ENCODE measurements at regions not wholly inside any gene's neighbourhood (a gene's known extent, or its start where the extent isn't known, plus 50 kb on each side); places are given as distances from the start of the nearest gene placed in this dataset.

- DNase-seq = no peak
- Mint-ChIP-seq H3K27ac (ENCODE audit: unreplicated experiment) (no peak overlapping the region), H3K36me3 (ENCODE audit: unreplicated experiment) (peaks cover 5% of the 10 kb centered on the region), H3K27me3 (ENCODE audit: unreplicated experiment) (peaks cover 3% of the 10 kb centered on the region), H3K4me1 (ENCODE audit: low read depth, unreplicated experiment) (peaks cover 21% of the 10 kb centered on the region), H3K9me3 (ENCODE audit: unreplicated experiment) (peaks cover 7% of the 10 kb centered on the region), H3K4me3 (ENCODE audit: unreplicated experiment) (no peak overlapping the region)
- TF ChIP-seq, protein P1, sequence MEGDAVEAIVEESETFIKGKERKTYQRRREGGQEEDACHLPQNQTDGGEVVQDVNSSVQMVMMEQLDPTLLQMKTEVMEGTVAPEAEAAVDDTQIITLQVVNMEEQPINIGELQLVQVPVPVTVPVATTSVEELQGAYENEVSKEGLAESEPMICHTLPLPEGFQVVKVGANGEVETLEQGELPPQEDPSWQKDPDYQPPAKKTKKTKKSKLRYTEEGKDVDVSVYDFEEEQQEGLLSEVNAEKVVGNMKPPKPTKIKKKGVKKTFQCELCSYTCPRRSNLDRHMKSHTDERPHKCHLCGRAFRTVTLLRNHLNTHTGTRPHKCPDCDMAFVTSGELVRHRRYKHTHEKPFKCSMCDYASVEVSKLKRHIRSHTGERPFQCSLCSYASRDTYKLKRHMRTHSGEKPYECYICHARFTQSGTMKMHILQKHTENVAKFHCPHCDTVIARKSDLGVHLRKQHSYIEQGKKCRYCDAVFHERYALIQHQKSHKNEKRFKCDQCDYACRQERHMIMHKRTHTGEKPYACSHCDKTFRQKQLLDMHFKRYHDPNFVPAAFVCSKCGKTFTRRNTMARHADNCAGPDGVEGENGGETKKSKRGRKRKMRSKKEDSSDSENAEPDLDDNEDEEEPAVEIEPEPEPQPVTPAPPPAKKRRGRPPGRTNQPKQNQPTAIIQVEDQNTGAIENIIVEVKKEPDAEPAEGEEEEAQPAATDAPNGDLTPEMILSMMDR (IDR thresholded peaks at IDR 0.05; ENCODE audit: partially characterized antibody, unreplicated experiment) = no peak
Measured at GRCh38 chr3:194744826-194745225, 59.1 kb downstream of the FAM43A start.

- no peak overlapping the region for H3K27ac Mint-ChIP-seq (ENCODE audit: unreplicated experiment)
- H3K36me3 Mint-ChIP-seq (ENCODE audit: unreplicated experiment) = peaks cover 5% of the 10 kb centered on the region
- no peak for DNase-seq
- TF ChIP-seq, protein P1 (IDR thresholded peaks at IDR 0.05; ENCODE audit: partially characterized antibody, unreplicated experiment) = no peak
- H3K9me3 Mint-ChIP-seq (ENCODE audit: unreplicated experiment) = peaks cover 7% of the 10 kb centered on the region
- peaks cover 25% of the 10 kb centered on the region for H3K4me1 Mint-ChIP-seq (ENCODE audit: low read depth, unreplicated experiment)
- H3K4me3 Mint-ChIP-seq (ENCODE audit: unreplicated experiment) = no peak overlapping the region
- peaks cover under 1% of the 10 kb centered on the region for H3K27me3 Mint-ChIP-seq (ENCODE audit: unreplicated experiment)
Measured at GRCh38 chr3:194745422-194746184, 59.9 kb downstream of the FAM43A start.

GRCh38 chr3:194748225-194748624 is 62.5 kb downstream of the FAM43A start:
- H3K4me1 Mint-ChIP-seq (ENCODE audit: low read depth, unreplicated experiment) = peaks cover 20% of the 10 kb centered on the region
- peaks cover 5% of the 10 kb centered on the region for H3K36me3 Mint-ChIP-seq (ENCODE audit: unreplicated experiment)
- no peak overlapping the region for H3K27ac Mint-ChIP-seq (ENCODE audit: unreplicated experiment)
- no peak for DNase-seq
- H3K9me3 Mint-ChIP-seq (ENCODE audit: unreplicated experiment) = peaks cover 7% of the 10 kb centered on the region
- peaks cover 3% of the 10 kb centered on the region for H3K27me3 Mint-ChIP-seq (ENCODE audit: unreplicated experiment)
- H3K4me3 Mint-ChIP-seq (ENCODE audit: unreplicated experiment) = no peak overlapping the region
- TF ChIP-seq, protein P1 (IDR thresholded peaks at IDR 0.05; ENCODE audit: partially characterized antibody, unreplicated experiment) = no peak

DNA sequence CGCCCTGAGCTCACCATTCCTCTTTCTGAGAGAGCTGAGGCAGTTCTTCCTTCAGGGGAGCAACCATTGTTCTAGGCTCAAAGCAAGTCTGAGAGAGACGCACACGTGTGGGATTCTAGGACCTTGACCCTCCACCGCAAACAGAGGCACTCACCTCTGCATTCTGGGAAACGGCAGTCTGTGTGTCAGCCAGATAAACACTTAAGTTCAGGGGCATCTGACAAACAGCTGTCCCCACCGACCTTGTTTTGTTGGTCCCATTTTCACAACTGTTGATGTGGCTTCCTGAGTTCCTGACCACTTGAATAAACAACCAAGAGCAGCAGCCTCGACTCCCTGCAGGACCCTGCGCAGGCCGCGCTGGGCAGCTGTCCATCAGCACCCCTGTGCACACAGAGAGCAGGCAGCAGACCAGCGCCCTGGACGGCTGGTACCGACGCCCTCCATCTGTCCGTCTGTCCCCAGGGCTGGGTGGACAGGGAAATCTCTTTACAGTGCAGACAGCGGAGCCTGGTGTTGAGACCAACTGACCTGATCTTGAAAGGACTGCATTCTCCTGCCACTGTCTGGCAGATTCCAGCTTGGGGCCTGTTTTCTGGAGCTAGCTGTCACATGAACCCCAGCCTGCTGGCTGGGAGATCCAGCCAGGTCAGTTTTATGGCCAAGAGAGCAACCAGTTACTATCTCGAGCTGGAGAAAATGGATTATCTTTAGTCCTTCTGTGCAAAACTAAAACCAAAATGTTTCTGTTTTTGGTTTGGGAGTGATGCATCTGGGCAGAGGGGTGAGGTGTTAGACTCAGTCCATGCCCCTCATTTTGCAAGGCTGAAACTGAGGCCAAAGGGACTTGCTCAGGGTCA is 64.2 kb downstream of the FAM43A start:
- TF ChIP-seq, protein P1 (IDR thresholded peaks at IDR 0.05; ENCODE audit: partially characterized antibody, unreplicated experiment) = no peak
- H3K36me3 Mint-ChIP-seq (ENCODE audit: unreplicated experiment) = peaks cover 5% of the 10 kb centered on the region
- H3K27me3 Mint-ChIP-seq (ENCODE audit: unreplicated experiment) = peaks cover 3% of the 10 kb centered on the region
- peaks cover 7% of the 10 kb centered on the region for H3K9me3 Mint-ChIP-seq (ENCODE audit: unreplicated experiment)
- peak overlapping the region; percentile 64 for H3K27ac Mint-ChIP-seq (ENCODE audit: unreplicated experiment)
- no peak for DNase-seq
- peaks cover 19% of the 10 kb centered on the region for H3K4me1 Mint-ChIP-seq (ENCODE audit: low read depth, unreplicated experiment)
- H3K4me3 Mint-ChIP-seq (ENCODE audit: unreplicated experiment) = no peak overlapping the region

- Mint-ChIP-seq H3K36me3 (ENCODE audit: unreplicated experiment) (peaks cover 5% of the 10 kb centered on the region), H3K9me3 (ENCODE audit: unreplicated experiment) (peaks cover 8% of the 10 kb centered on the region), H3K4me3 (ENCODE audit: unreplicated experiment) (no peak overlapping the region), H3K27me3 (ENCODE audit: unreplicated experiment) (peaks cover 3% of the 10 kb centered on the region), H3K4me1 (ENCODE audit: low read depth, unreplicated experiment) (peaks cover 16% of the 10 kb centered on the region), H3K27ac (ENCODE audit: unreplicated experiment) (peak overlapping the region; percentile 28)
- no peak for DNase-seq
- TF ChIP-seq, protein P1 (IDR thresholded peaks at IDR 0.05; ENCODE audit: partially characterized antibody, unreplicated experiment) = no peak
Measured at GRCh38 chr3:194750491-194750828, 64.8 kb downstream of the FAM43A start.

Data from glutamatergic neuron (in vitro differentiated cells).